ENCODE measurements at regions not wholly inside any gene's neighbourhood (a gene's known extent, or its start where the extent isn't known, plus 50 kb on each side); places are given as distances from the start of the nearest gene placed in this dataset.

- ATAC-seq (ENCODE audit: low read depth) (peak; percentile 34; the same call in 1 of the 2 replicates), DNase-seq (peak; percentile 43)
- intact Hi-C loops (cut with micrococcal nuclease), result no loop called here
- CTCF ChIA-PET, result interaction anchor here (0.7 to 1.1 kb wide), 2 partner anchors 24 to 88 kb away, joined by 3 read pairs; no protein-coding TSS in a partner anchor
- peak overlapping the region; percentile 32; the same call in 1 of the 2 replicates for H2BK20ac ChIP-seq (ENCODE audit: low read depth, low read length)
- H4K5ac ChIP-seq (ENCODE audit: low read depth, low read length), result no peak overlapping the region
- H2BK120ac ChIP-seq (ENCODE audit: low read depth, low read length), result peak overlapping the region; percentile 5; the same call in 1 of the 2 replicates
- no peak overlapping the region for H3K14ac ChIP-seq (replicated peaks; ENCODE audit: low read depth, low read length)
- H3K9ac ChIP-seq (ENCODE audit: low read depth, low read length), result no peak overlapping the region
- H3K18ac ChIP-seq (ENCODE audit: low read depth, low read length), result no peak overlapping the region
- no peak overlapping the region for H2AK5ac ChIP-seq (ENCODE audit: low read depth, low read length)
- H4K91ac ChIP-seq (ENCODE audit: insufficient read depth, low read depth, low read length), result no peak overlapping the region
- no TSS peak for BruUV-seq (replicated peaks)
- H4K20me1 ChIP-seq (ENCODE audit: insufficient read depth, low read length), result no peaks in the 10 kb centered on the region
- no peaks in the 10 kb centered on the region; a peak in 1 of 4 replicates for H3K79me1 ChIP-seq (ENCODE audit: low read depth in 1 of 2, low read length in 2 of 2)
- H2AK9ac ChIP-seq (replicated peaks; ENCODE audit: low read depth, low read length, poor library complexity), result no peak overlapping the region
- H3K4me1 ChIP-seq (ENCODE audit: control insufficient read depth, insufficient read depth, low read length), result peaks cover 24% of the 10 kb centered on the region
- H2BK15ac ChIP-seq (ENCODE audit: low read depth, low read length), result no peak overlapping the region
- peaks cover 8% of the 10 kb centered on the region for H3K9me1 ChIP-seq (ENCODE audit: insufficient read depth, low read length)
- H3K9me3 ChIP-seq (ENCODE audit: control insufficient read depth, insufficient read depth, low read length), result peaks cover 5% of the 10 kb centered on the region; the same call in 1 of the 2 replicates
- no peaks in the 10 kb centered on the region for H3K36me3 ChIP-seq (ENCODE audit: control insufficient read depth, insufficient read depth, low read length)
- no peaks in the 10 kb centered on the region for H3K27me3 ChIP-seq (ENCODE audit: control insufficient read depth, insufficient read depth, low read length)
- peak overlapping the region; percentile 36; the same call in 1 of the 2 replicates for H3K4me2 ChIP-seq (ENCODE audit: low read depth, low read length)
- TF ChIP-seq POLR2A (IDR thresholded peaks at IDR 0.05; ENCODE audit: low read depth, low read length) (no peak), BHLHE40 (IDR thresholded peaks at IDR 0.05; ENCODE audit: low read depth, low read length) (no peak), CHD1 (IDR thresholded peaks at IDR 0.05; ENCODE audit: low read depth, low read length) (no peak), RAD21 (IDR thresholded peaks at IDR 0.05; ENCODE audit: low read length) (no peak), MAFK (IDR thresholded peaks at IDR 0.05; ENCODE audit: low read depth, low read length) (no peak), MAZ (IDR thresholded peaks at IDR 0.05; ENCODE audit: borderline replicate concordance, low read depth, low read length) (no peak), RCOR1 (IDR thresholded peaks at IDR 0.05; ENCODE audit: insufficient replicate concordance, low read length) (no peak), USF2 (IDR thresholded peaks at IDR 0.05; ENCODE audit: low read depth, low read length) (no peak), FOS (IDR thresholded peaks at IDR 0.05; ENCODE audit: low read depth, low read length) (no peak), MXI1 (IDR thresholded peaks at IDR 0.05; ENCODE audit: borderline replicate concordance, low read depth, low read length) (no peak), SMC3 (IDR thresholded peaks at IDR 0.05; ENCODE audit: low read depth, low read length) (no peak), CTCF (conservative IDR thresholded peaks at IDR 0.05; ENCODE audit: low read depth, low read length) (no peak)
- H3K56ac ChIP-seq (ENCODE audit: extremely low read depth, insufficient read depth, low read length), result no peak overlapping the region
- POLR2A ChIA-PET (ENCODE audit: unreplicated experiment), result no interaction called here
- in situ Hi-C loops (cut with MboI; ENCODE audit: low sequenced_read_pairs), result no loop called here
- no CpG with 5 or more reads among the region's 5 CpGs for WGBS, 2 experiments (ENCODE audit: extremely low coverage in 2 of 2, insufficient read length in 1 of 2)
- dilution Hi-C loops (cut with HindIII; ENCODE audit: low sequenced_read_pairs, unreplicated experiment), result no loop called here
- H3K23ac ChIP-seq (ENCODE audit: low read depth, low read length), result no peak overlapping the region
- peak overlapping the region in 1 of 2 experiments; percentile 42; a peak in 1 of 4 replicates for H4K8ac ChIP-seq (ENCODE audit: low read depth in 2 of 2, low read length in 2 of 2)
- no peak overlapping the region for H2AFZ ChIP-seq (replicated peaks; ENCODE audit: low read length, poor library complexity)
- H3K4ac ChIP-seq (ENCODE audit: low read depth, low read length), result peak overlapping the region; percentile 14; the same call in 1 of the 2 replicates
- H3K27ac ChIP-seq (ENCODE audit: insufficient read depth, low read length), result peak overlapping the region; percentile 26; the same call in 1 of the 2 replicates
- peak overlapping the region; percentile 6 for H2BK5ac ChIP-seq (ENCODE audit: low read depth, low read length, poor library complexity, severe bottlenecking)
- H3K4me3 ChIP-seq (ENCODE audit: insufficient read depth, low read depth, low read length), result no peak overlapping the region
Observed at GRCh38 chr9:134497283-134497860, 144.2 kb upstream of the COL5A1 start.

Measured in IMR-90 (cell line).